CD4-positive, alpha-beta T cell (primary cell): ENCODE measurements at regions not wholly inside any gene's neighbourhood (a gene's known extent, or its start where the extent isn't known, plus 50 kb on each side); places are given as distances from the start of the nearest gene placed in this dataset.

Source experiments
- ATAC-seq: fragments of 200-7000 bp; cut with Tn5 transposase; one replicate; pipeline ENCODE4 v1.10.0; 2022; ENCODE audit warnings: mild to moderate bottlenecking; ENCODE audit not compliant: poor library complexity
- CTCF ChIA-PET: fragments of 350-600 bp; sonication (Branson Sonifier 250); formaldehyde crosslinking; loops from one replicate; lab custom pipeline; 2021; ENCODE audit warnings: antibody characterized with exemption, inconsistent platforms; lab: Charles Lee
- POLR2A ChIA-PET: fragments of 350-600 bp; sonication (Branson Sonifier 250); formaldehyde crosslinking; loops from one replicate; lab custom pipeline; 2021; ENCODE audit warnings: antibody characterized with exemption, inconsistent platforms; lab: Charles Lee
- DNase-seq, 14 experiments: peaks; one replicate each; pipeline ENCODE4 v3.0.0-alpha.2; 2013 to 2020; ENCODE audit warnings: mixed read lengths in 2 of 14
- H3K27ac ChIP-seq, 2 donors: one replicate each; pipeline versions ENCODE4 v1.5.1 to v1.7.0; 2013; ENCODE audit warnings: low read length in 2 of 2, low read depth in 1 of 2, mild to moderate bottlenecking in 1 of 2
- H3K27me3 ChIP-seq, 2 experiments: 1 replicate in 1 of 2; 2 replicates in 1 of 2; pipeline versions ENCODE4 v1.6.1 to v1.7.0; 2013; ENCODE audit warnings: low read length in 2 of 2, control low read depth in 1 of 2, mild to moderate bottlenecking in 1 of 2, moderate library complexity in 1 of 2; ENCODE audit not compliant: insufficient read depth in 2 of 2, control insufficient read depth in 1 of 2
- H3K36me3 ChIP-seq: one replicate; pipeline ENCODE4 v1.6.1; 2013; ENCODE audit warnings: low read length, control low read depth; ENCODE audit not compliant: insufficient read depth
- H3K4me1 ChIP-seq: one replicate; pipeline ENCODE4 v1.6.1; 2013; ENCODE audit warnings: low read length, control low read depth; ENCODE audit not compliant: insufficient read depth
- H3K4me3 ChIP-seq: one replicate; pipeline ENCODE4 v1.5.1; 2013; ENCODE audit warnings: mild to moderate bottlenecking, low read length, moderate library complexity
- H3K9me3 ChIP-seq, 2 experiments: 1 replicate in 1 of 2; 2 replicates in 1 of 2; pipeline versions ENCODE4 v1.6.1 to v1.7.0; 2013; ENCODE audit warnings: low read length in 2 of 2, mild to moderate bottlenecking in 2 of 2, control low read depth in 1 of 2, moderate library complexity in 1 of 2; ENCODE audit not compliant: control insufficient read depth in 1 of 2, insufficient read depth in 1 of 2
- H3K27ac Mint-ChIP-seq: one replicate; pipeline ENCODE4 v1.8.0; 2020; ENCODE audit warnings: mixed read lengths
- H3K27me3 Mint-ChIP-seq: one replicate; pipeline ENCODE4 v1.8.0; 2021; ENCODE audit warnings: mixed read lengths
- H3K36me3 Mint-ChIP-seq: one replicate; pipeline ENCODE4 v1.8.0; 2021; ENCODE audit warnings: low read depth, mixed read lengths
- H3K4me1 Mint-ChIP-seq: one replicate; pipeline ENCODE4 v1.8.0; 2021; ENCODE audit warnings: low read depth, mixed read lengths
- H3K4me3 Mint-ChIP-seq: one replicate; pipeline ENCODE4 v1.8.0; 2020; ENCODE audit warnings: mild to moderate bottlenecking, mixed read lengths
- H3K9me3 Mint-ChIP-seq: one replicate; pipeline ENCODE4 v1.8.0; 2020; ENCODE audit warnings: mixed read lengths
- intact Hi-C, 2 experiments: fragments of 100-400 bp; cut with DNase I in 1 of 2; cut with micrococcal nuclease in 1 of 2; formaldehyde crosslinking; loops; one replicate each; pipeline versions ENCODE4 v1.15.1 to v1.9.0; 2023 to 2025; cut with DNase I, micrococcal nuclease
- TF ChIP-seq, protein P1 (sequence below): fragments of 200-600 bp; IDR thresholded peaks from one replicate; pipeline ENCODE4 v1.8.0; 2022; ENCODE audit warnings: antibody characterized with exemption, mild to moderate bottlenecking

DNA sequence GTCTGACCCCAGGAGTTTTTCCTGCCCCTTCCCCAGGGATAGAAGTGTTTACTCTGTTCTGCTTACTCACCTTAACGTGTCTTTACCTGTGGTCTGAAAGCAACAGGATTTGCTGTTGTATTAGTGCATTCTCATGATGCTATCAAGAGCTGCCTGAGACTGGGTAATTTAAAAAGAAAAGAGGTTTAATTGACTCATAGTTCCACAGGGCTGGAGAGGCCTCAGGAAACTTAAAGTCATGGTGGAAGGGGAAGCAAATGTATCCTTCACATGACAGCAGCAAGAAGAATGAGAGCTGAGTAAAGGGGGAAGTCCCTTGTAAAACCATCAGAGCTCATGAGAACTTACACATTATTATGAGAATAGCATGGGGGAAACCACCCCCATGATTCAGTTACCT, 240.4 kb downstream of the SNAPC1 start:
- H3K36me3 Mint-ChIP-seq, result no peaks in the 10 kb centered on the region
- no peaks in the 10 kb centered on the region for H3K4me1 Mint-ChIP-seq
- H3K4me3 Mint-ChIP-seq, result no peak overlapping the region
- no peaks in the 10 kb centered on the region for H3K4me1 ChIP-seq
- H3K9me3 Mint-ChIP-seq, result no peaks in the 10 kb centered on the region
- no peak overlapping the region for H3K27ac Mint-ChIP-seq
- ChIA-PET POLR2A (no interaction called here), CTCF (no interaction called here)
- no peaks in the 10 kb centered on the region for H3K9me3 ChIP-seq
- no peak overlapping the region for H3K27ac ChIP-seq
- intact Hi-C loops, result no loop called here
- H3K36me3 ChIP-seq, result no peaks in the 10 kb centered on the region
- no peak for ATAC-seq
- H3K27me3 Mint-ChIP-seq, result peaks cover 38% of the 10 kb centered on the region
- no peak for DNase-seq
- H3K4me3 ChIP-seq, result no peak overlapping the region
- TF ChIP-seq, protein P1, sequence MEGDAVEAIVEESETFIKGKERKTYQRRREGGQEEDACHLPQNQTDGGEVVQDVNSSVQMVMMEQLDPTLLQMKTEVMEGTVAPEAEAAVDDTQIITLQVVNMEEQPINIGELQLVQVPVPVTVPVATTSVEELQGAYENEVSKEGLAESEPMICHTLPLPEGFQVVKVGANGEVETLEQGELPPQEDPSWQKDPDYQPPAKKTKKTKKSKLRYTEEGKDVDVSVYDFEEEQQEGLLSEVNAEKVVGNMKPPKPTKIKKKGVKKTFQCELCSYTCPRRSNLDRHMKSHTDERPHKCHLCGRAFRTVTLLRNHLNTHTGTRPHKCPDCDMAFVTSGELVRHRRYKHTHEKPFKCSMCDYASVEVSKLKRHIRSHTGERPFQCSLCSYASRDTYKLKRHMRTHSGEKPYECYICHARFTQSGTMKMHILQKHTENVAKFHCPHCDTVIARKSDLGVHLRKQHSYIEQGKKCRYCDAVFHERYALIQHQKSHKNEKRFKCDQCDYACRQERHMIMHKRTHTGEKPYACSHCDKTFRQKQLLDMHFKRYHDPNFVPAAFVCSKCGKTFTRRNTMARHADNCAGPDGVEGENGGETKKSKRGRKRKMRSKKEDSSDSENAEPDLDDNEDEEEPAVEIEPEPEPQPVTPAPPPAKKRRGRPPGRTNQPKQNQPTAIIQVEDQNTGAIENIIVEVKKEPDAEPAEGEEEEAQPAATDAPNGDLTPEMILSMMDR, result no peak
- H3K27me3 ChIP-seq, result peaks cover 0 to 17% of the 10 kb centered on the region in 2 experiments

DNA sequence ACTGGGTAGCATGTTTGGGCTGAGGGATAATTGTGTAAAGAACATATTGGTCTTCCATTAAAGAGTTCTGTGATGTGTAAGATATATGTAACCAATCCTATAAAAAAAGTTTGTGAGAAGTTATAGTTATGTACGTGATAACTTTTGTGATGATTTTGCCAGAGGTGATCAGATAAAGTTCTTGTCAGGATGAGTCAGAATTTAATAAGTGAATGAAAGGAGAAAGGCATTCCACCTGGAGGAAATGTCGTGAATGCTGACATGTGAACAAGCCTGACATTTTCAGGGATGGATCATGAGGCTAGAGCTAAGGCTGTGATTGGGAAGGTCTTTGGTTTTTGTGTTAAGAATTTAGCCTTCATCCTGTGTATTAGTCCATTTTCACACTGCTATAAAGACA, 241.5 kb downstream of the SNAPC1 start:
- H3K27me3 Mint-ChIP-seq, result peaks cover 41% of the 10 kb centered on the region
- no peak for DNase-seq
- H3K9me3 ChIP-seq, result no peaks in the 10 kb centered on the region
- H3K27ac ChIP-seq, result no peak overlapping the region
- no peak overlapping the region for H3K27ac Mint-ChIP-seq
- no peaks in the 10 kb centered on the region for H3K9me3 Mint-ChIP-seq
- H3K4me1 ChIP-seq, result no peaks in the 10 kb centered on the region
- H3K27me3 ChIP-seq, result peaks cover 0 to 19% of the 10 kb centered on the region in 2 experiments
- H3K36me3 ChIP-seq, result no peaks in the 10 kb centered on the region
- no peaks in the 10 kb centered on the region for H3K36me3 Mint-ChIP-seq
- H3K4me3 Mint-ChIP-seq, result no peak overlapping the region
- no peak overlapping the region for H3K4me3 ChIP-seq
- TF ChIP-seq, protein P1, result no peak
- ChIA-PET CTCF (no interaction called here), POLR2A (no interaction called here)
- no peaks in the 10 kb centered on the region for H3K4me1 Mint-ChIP-seq
- intact Hi-C loops, result no loop called here
- ATAC-seq, result no peak

DNA sequence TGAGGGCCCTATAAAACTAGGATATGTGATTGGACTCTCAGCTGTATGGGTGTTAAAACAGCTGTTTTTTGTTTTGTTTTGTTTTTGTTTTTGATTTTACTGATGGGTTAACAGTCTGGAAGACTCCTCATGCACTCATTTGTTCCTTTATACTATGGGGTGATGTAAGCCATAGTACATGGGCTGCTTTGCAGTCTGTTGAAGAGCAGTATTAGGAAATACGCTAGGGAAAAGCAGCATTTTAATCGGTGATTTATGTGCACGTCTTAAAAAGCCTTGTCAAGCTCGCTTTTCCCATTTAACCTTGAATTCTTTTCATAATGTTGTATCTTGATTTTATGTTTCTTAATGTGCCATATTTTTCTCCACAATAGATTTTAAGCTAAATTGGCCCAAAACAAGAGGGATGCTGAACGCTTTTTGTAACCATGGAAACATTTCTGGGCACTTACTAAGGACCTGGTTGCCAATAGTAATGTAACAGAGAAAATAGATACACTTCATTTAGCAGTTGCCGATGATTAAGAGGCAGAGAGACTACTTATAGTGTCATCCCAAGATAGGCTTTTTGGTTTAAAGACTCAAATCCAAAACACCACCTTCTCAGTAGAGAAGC, 244.0 kb downstream of the SNAPC1 start:
- no peaks in the 10 kb centered on the region for H3K36me3 Mint-ChIP-seq
- H3K27ac ChIP-seq, result no peak overlapping the region
- H3K27me3 Mint-ChIP-seq, result peaks cover 54% of the 10 kb centered on the region
- DNase-seq, result no peak
- no peak for ATAC-seq
- H3K9me3 Mint-ChIP-seq, result no peaks in the 10 kb centered on the region
- H3K27me3 ChIP-seq, result peaks cover 0 to 33% of the 10 kb centered on the region in 2 experiments
- TF ChIP-seq, protein P1, result no peak
- intact Hi-C loops, result no loop called here
- H3K9me3 ChIP-seq, result no peaks in the 10 kb centered on the region
- ChIA-PET POLR2A (no interaction called here), CTCF (interaction anchor here (0.8 to 0.9 kb wide), 2 partner anchors 17 to 26 kb away, joined by 3 to 4 read pairs; no protein-coding TSS in a partner anchor)
- H3K4me1 Mint-ChIP-seq, result no peaks in the 10 kb centered on the region
- no peaks in the 10 kb centered on the region for H3K36me3 ChIP-seq
- H3K4me3 ChIP-seq, result no peak overlapping the region
- no peak overlapping the region for H3K4me3 Mint-ChIP-seq
- H3K4me1 ChIP-seq, result no peaks in the 10 kb centered on the region
- no peak overlapping the region for H3K27ac Mint-ChIP-seq
